ENCODE measurements at regions not wholly inside any gene's neighbourhood (a gene's known extent, or its start where the extent isn't known, plus 50 kb on each side); places are given as distances from the start of the nearest gene placed in this dataset.

GRCh38 chr15:69758291-69758771 is 305.7 kb downstream of the RPLP1 start:
- Histone ChIP-seq H3K36me3 (ENCODE audit: control insufficient read depth, low read length) (no peaks in the 10 kb centered on the region), H3K27ac (ENCODE audit: low read depth, low read length) (no peak overlapping the region), H3K27me3 (ENCODE audit: control insufficient read depth, low read length) (peaks cover 29% of the 10 kb centered on the region), H3K9me3 (ENCODE audit: control insufficient read depth, insufficient read depth, low read length) (peaks cover 7% of the 10 kb centered on the region), H3K79me2 (ENCODE audit: control insufficient read depth, low read length) (no peaks in the 10 kb centered on the region), H4K20me1 (ENCODE audit: control insufficient read depth, insufficient read depth, low read depth, low read length) (no peaks in the 10 kb centered on the region), H3K4me1 (ENCODE audit: control insufficient read depth, low read length) (peaks cover 69% of the 10 kb centered on the region), H3K4me3 (ENCODE audit: low read length) (peak overlapping the region; percentile 38), H3K4me2 (ENCODE audit: low read length) (peak overlapping the region; percentile 61), H3F3A (ENCODE audit: control insufficient read depth, insufficient read depth) (peaks cover 3% of the 10 kb centered on the region), H3K9me2 (replicated peaks; ENCODE audit: control insufficient read depth, low read length) (no peaks in the 10 kb centered on the region)
- TF ChIP-seq CTCF (IDR thresholded peaks at IDR 0.05; ENCODE audit: low read depth, low read length, poor library complexity, severe bottlenecking) (no peak), EZH2phosphoT487 (IDR thresholded peaks at IDR 0.05; ENCODE audit: borderline replicate concordance, low read length) (no peak)

GRCh38 chr15:69758810-69759790 is 306.5 kb downstream of the RPLP1 start:
- Histone ChIP-seq H3K36me3 (ENCODE audit: control insufficient read depth, low read length) (no peaks in the 10 kb centered on the region), H3K27ac (ENCODE audit: low read depth, low read length) (peak overlapping the region; percentile 19; the same call in 1 of the 2 replicates), H3K4me1 (ENCODE audit: control insufficient read depth, low read length) (peaks cover 71% of the 10 kb centered on the region), H3K9me3 (ENCODE audit: control insufficient read depth, insufficient read depth, low read length) (peaks cover under 1% of the 10 kb centered on the region; the same call in 1 of the 2 replicates), H3K4me2 (ENCODE audit: low read length) (peak overlapping the region; percentile 61), H3K4me3 (ENCODE audit: low read length) (peak overlapping the region; percentile 38), H4K20me1 (ENCODE audit: control insufficient read depth, insufficient read depth, low read depth, low read length) (no peaks in the 10 kb centered on the region), H3F3A (ENCODE audit: control insufficient read depth, insufficient read depth) (peaks cover 3% of the 10 kb centered on the region), H3K9me2 (replicated peaks; ENCODE audit: control insufficient read depth, low read length) (no peaks in the 10 kb centered on the region), H3K79me2 (ENCODE audit: control insufficient read depth, low read length) (no peaks in the 10 kb centered on the region), H3K27me3 (ENCODE audit: control insufficient read depth, low read length) (peaks cover 23% of the 10 kb centered on the region)
- TF ChIP-seq EZH2phosphoT487 (IDR thresholded peaks at IDR 0.05; ENCODE audit: borderline replicate concordance, low read length) (no peak; the same call in 1 of the 2 replicates), CTCF (IDR thresholded peaks at IDR 0.05; ENCODE audit: low read depth, low read length, poor library complexity, severe bottlenecking) (no peak)

GRCh38 chr15:69760258-69760845 is 307.7 kb downstream of the RPLP1 start:
- Histone ChIP-seq H4K20me1 (ENCODE audit: control insufficient read depth, insufficient read depth, low read depth, low read length) (no peaks in the 10 kb centered on the region), H3K9me2 (replicated peaks; ENCODE audit: control insufficient read depth, low read length) (no peaks in the 10 kb centered on the region), H3K79me2 (ENCODE audit: control insufficient read depth, low read length) (no peaks in the 10 kb centered on the region), H3K4me3 (ENCODE audit: low read length) (no peak overlapping the region), H3K9me3 (ENCODE audit: control insufficient read depth, insufficient read depth, low read length) (no peaks in the 10 kb centered on the region), H3K4me2 (ENCODE audit: low read length) (peak overlapping the region; percentile 18), H3K4me1 (ENCODE audit: control insufficient read depth, low read length) (peaks cover 62% of the 10 kb centered on the region), H3K36me3 (ENCODE audit: control insufficient read depth, low read length) (no peaks in the 10 kb centered on the region), H3K27ac (ENCODE audit: low read depth, low read length) (no peak overlapping the region), H3K27me3 (ENCODE audit: control insufficient read depth, low read length) (peaks cover 13% of the 10 kb centered on the region), H3F3A (ENCODE audit: control insufficient read depth, insufficient read depth) (peaks cover 3% of the 10 kb centered on the region; the same call in 1 of the 2 replicates)
- TF ChIP-seq EZH2phosphoT487 (IDR thresholded peaks at IDR 0.05; ENCODE audit: borderline replicate concordance, low read length) (no peak), CTCF (IDR thresholded peaks at IDR 0.05; ENCODE audit: low read depth, low read length, poor library complexity, severe bottlenecking) (no peak)

All from DOHH2 (cell line).